Endometrium (tissue), 2 donors: ENCODE measurements at regions not wholly inside any gene's neighbourhood (a gene's known extent, or its start where the extent isn't known, plus 50 kb on each side); places are given as distances from the start of the nearest gene placed in this dataset.
A peak's percentile ranks its signal among the peaks of the same experiment; 100 is the strongest.

Experiments
- FAIRE-seq: peaks from 2 replicates; lab custom pipeline; 2012; peaks lifted over from hg19 to GRCh38; lab: Jason Lieb, UNC
- donor health status: control.
- donor health status: control.

GRCh38 chr4:110675426-110675825 is 52.5 kb upstream of the PITX2 start:
- no peak for FAIRE-seq

- no peak for FAIRE-seq
These were observed 53.4 kb upstream of the PITX2 start for GRCh38 chr4:110676241-110676640.

- no peak for FAIRE-seq
These were observed 55.8 kb upstream of the PITX2 start for GRCh38 chr4:110678517-110679227.

GRCh38 chr4:110680265-110680664 is 57.4 kb upstream of the PITX2 start:
- FAIRE-seq, result no peak

GRCh38 chr4:110681381-110681780 is 58.5 kb upstream of the PITX2 start:
- FAIRE-seq, result no peak

- peak; percentile 98 for FAIRE-seq
These were observed 59.4 kb upstream of the PITX2 start for GRCh38 chr4:110682311-110682710.

GRCh38 chr4:110683601-110684000 is 60.7 kb upstream of the PITX2 start:
- FAIRE-seq, result no peak

GRCh38 chr4:110702326-110702725 is 79.4 kb upstream of the PITX2 start:
- no peak for FAIRE-seq

- no peak for FAIRE-seq
These were observed 82.0 kb upstream of the PITX2 start for GRCh38 chr4:110704748-110705439.

GRCh38 chr4:110705440-110705782 is 82.5 kb upstream of the PITX2 start:
- no peak for FAIRE-seq

- no peak for FAIRE-seq
These were observed 87.2 kb upstream of the PITX2 start for GRCh38 chr4:110710070-110710469.

GRCh38 chr4:110712486-110712885 is 89.6 kb upstream of the PITX2 start:
- FAIRE-seq, result no peak

GRCh38 chr4:110730318-110730717 is 107.4 kb upstream of the PITX2 start:
- no peak for FAIRE-seq

- FAIRE-seq, result no peak
These were observed 111.0 kb upstream of the PITX2 start for GRCh38 chr4:110733901-110734300.

GRCh38 chr4:110735686-110736085 is 112.8 kb upstream of the PITX2 start:
- no peak for FAIRE-seq

- FAIRE-seq, result no peak
These were observed 115.1 kb upstream of the PITX2 start for GRCh38 chr4:110737931-110738330.

GRCh38 chr4:110742143-110742542 is 119.3 kb upstream of the PITX2 start:
- FAIRE-seq, result no peak

GRCh38 chr4:110748071-110748470 is 125.2 kb upstream of the PITX2 start:
- FAIRE-seq, result no peak

- FAIRE-seq, result no peak
These were observed 128.3 kb upstream of the PITX2 start for GRCh38 chr4:110751183-110751582.

GRCh38 chr4:110751986-110752385 is 129.1 kb upstream of the PITX2 start:
- FAIRE-seq, result no peak

- FAIRE-seq, result no peak
These were observed 130.6 kb upstream of the PITX2 start for GRCh38 chr4:110753466-110753865.

GRCh38 chr4:110754716-110755115 is 131.8 kb upstream of the PITX2 start:
- no peak for FAIRE-seq

GRCh38 chr4:110769578-110769977 is 146.7 kb upstream of the PITX2 start:
- no peak for FAIRE-seq

- FAIRE-seq, result no peak
These were observed 147.5 kb upstream of the PITX2 start for GRCh38 chr4:110770353-110770752.
